GM21423 (cell line): ENCODE measurements at regions not wholly inside any gene's neighbourhood (a gene's known extent, or its start where the extent isn't known, plus 50 kb on each side); places are given as distances from the start of the nearest gene placed in this dataset.

Experiments used
- ATAC-seq: cut with Tn5 transposase; IDR thresholded peaks from one replicate; pipeline ENCODE4 v1.9.1; 2021; ENCODE audit warnings: mild to moderate bottlenecking, moderate library complexity; ENCODE audit not compliant: unreplicated experiment

DNA sequence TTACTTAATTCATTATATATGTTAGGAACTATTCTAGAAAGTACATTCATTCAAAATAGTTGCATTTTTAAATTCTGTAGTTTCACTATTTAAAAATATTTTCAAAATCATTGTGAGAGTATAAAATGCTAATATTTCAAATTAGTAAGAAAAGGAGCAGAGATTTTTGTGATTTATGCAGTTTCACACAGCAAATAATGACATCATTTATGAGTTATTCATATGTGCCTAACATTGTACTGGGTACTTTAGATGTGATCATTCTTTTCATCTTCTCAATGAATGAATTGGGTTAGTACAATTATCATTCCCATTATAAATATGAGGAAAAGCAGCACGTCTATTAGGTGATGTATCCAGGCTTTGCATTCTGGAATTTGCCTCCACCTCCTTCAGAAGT lies 1451.0 kb upstream of the IGFBP7 start:
- ATAC-seq: no peak

DNA sequence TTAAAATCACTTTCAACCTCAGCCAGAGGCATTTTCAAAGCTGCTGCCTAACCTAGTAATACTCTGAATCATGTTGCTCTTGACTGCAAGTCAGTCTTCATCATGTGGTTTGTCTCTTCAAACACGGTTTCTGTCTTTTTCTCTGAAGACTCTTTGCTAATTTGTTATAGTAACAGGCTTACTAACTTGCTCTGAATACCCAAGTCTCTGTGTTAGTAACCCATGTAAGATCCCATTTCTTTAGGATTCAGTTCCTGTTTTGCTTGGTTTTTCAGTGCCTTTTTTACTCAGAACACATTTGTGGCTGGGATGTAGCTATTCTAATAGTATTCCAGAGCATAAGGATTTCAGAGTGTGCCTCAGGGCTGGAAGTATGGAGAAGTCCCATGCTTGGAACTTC lies 1450.6 kb upstream of the IGFBP7 start:
- ATAC-seq: no peak

DNA sequence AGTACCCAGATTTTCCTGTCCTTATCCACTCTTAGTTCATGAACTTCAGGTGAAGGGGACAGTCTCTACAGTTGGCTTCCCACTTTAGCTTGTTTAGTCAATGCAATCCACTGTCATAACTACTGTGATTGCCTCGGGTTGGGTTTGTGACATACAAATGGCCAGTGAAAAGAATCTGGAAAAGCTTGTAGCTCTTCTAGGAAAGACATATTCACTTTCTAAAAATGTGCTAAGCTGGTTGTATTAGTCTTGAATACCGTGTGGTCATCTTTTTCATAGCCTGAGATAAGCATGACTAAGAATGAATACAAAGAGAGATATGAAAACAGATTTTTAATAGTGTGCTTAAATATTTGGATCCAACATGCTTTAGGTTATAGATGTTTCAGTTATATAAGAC lies 1443.5 kb upstream of the IGFBP7 start:
- no peak for ATAC-seq

DNA sequence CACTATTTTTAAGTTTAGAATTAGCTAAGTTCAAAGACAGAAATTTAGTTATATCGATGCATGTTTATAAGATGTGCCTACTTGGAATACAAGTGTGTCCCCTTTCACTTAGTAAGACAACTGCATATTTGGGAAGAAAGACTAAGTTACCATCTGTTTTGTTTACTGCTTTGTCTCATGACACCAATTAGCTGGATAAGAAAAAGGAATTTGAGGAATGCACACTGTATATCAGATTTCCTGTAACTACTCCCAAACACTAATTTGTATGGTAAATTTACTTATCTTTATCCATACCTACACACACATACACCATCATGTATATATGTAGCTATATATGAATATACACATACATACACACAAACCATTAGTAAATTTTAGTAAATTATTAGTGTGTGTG lies 1442.8 kb upstream of the IGFBP7 start:
- no peak for ATAC-seq

DNA sequence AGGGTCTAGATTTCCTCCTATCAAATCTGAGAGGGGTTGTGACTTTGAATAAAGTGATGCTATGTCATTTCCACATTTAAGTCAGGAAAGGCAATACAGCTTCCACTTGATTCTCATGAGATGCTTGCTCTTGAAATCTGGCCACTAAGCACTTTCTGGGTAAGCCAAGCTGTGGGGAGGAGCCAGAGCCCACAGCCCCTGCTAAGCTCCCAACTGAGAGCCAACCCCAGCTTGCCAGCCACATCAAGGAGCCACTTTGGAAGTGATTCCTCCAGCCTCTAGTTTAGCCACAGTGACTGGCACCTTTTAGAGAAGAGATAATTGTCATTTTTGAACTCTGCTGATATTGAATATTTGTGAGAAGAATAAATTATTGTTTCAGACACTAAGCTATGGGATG lies 1441.5 kb upstream of the IGFBP7 start:
- ATAC-seq: no peak

DNA sequence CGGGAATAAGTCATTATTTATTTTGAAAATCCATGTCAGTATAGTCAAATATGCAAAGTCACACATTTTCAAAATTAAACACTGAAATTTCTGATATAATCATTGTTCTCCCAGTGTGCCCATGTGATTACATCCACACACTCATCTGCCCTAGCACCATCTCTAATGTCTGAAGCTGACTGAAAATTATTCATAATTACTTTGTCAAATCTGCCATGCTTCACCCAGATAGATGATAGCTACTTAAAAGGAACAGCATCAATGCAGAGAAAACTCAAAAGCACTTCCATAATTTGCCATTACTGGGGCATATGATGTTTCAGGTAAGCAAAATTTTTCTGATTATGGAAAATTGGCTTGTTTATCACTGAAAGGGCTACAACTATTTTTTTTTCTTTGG lies 1433.3 kb upstream of the IGFBP7 start:
- ATAC-seq: no peak

DNA sequence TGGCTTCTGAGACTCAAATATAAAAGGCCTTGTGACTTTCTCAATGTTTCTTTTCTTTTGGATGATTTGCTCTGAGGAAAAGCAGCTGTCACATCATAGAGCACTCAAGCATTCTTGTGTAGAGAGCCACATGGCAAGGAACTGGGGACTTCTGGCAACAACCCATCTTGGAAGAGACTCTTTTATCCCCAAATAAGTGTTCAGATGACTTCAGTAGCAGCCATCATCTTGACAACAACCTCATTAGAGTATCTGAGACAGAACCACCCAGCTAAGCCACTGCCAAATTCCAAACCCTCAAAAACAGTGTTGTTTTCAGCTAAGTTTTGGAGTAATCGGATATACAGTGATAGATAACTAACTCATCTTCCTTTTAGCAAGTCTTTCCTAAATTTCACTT lies 1431.7 kb upstream of the IGFBP7 start:
- no peak for ATAC-seq

DNA sequence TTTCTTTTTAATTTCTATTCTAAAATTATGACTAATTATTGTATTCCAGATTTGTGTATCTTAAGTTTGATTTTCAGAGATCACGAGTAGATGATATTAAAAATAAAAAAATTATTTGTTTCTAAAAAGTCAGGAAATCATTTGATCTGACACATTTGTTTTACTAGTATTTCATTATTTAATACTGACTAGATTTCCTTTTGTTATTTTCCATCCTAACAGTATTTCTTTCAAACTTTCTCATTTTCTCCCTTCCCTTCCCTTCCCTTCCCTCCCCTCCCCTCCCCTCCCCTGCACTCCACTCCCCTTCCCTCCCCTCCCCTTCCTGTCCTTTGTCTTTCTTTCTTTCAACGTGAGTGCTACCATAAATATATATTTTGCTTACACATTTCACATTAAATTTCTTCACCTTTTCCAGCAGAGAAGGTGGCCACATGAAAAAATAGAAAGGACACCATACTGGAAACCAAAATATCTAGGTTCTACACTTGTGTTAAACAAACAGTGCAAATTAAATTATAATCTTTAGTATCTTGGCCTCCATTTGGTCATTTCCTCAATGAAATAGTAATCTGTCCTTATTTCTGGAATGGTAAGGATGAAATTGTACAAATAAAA lies 1412.7 kb upstream of the IGFBP7 start:
- ATAC-seq: no peak

DNA sequence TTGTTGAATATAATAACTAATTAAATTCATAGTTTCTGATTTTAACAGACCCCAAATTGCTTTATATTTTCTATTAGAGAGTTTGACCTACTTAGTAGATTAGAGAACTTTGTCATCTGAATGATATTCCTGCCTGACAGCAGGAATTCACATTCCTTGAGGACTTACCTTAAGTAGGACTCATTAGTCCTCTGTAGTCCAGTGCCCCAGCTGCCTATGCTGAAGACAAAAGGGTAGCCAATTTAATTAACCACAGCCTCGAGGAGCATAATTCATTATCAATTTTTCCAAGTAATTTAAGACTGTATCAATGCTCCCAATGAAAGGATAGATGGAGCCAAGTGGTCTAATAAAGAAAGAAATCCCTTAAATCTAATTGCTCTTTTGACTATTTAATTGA lies 1405.0 kb upstream of the IGFBP7 start:
- no peak for ATAC-seq

DNA sequence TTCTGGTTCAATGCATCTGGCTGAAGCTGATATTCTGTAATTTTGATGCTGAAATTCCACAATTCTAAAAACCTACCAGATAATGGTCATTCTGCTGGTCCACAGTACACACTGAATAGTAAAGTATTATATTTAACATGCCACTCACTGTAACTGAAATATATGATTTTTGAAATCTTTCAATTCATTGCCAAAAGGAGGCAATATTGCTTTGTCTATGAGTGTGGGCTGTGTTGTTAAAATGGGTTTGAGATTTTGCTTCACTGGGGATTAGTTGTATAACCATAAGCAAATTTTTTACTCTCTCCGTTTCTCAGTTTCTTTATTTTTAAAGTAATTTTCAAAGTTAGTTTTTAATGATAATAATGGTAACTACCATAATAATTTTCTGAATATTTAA lies 1404.1 kb upstream of the IGFBP7 start:
- ATAC-seq: no peak

DNA sequence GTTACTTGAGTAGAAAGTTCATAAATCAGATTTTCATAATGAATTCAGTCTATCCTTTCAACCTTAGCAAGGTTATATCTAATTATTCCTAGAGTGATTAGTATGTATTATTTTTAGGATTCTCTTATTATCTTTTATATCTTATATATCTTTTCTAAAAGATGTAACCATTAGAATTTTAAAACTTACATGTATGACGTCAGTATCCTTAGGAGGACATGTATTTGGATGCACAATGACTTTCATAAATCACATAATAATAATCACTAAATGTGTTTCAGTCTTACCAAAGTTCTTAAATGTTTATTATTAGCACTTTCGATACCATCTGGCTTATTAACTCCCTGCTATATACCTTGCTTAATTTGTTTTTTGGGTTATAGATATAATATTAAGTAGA lies 1400.5 kb upstream of the IGFBP7 start:
- no peak for ATAC-seq

DNA sequence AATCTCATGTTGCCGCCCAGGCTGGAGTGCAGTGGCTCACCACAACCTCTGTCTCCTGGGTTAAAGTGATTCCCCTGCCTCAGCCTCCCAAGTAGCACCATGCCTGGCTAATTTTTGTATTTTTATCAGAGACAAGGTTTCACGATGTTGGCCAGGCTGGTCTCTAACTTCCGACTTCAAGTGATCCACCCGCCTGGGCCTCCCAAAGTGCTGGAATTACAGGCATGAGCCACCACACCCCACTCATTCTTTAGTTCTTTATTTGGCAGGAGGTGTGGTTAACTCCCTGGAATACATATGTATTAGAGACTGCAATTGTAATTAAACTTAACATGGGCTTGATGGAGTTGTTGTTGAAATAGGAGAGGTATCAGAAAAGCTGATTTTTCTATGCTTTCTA lies 1396.9 kb upstream of the IGFBP7 start:
- no peak for ATAC-seq

DNA sequence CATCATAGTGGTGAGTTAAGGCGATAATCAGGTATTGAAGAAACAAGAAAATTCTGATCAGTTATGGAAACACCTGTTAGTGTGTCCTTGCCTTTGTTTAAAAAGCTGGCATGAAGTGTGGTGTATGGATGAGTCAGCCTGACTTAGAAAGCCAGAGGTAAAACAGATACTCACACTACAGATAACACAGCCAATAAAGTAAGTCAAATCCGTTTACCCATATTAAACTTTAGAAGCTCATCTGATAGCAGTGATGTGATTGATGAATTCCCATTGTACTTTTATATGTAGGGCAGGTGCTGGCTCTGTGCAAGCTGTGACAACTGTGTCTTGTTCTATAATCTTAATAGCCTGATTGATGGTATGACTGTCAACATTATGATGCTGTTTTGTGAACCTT lies 1392.7 kb upstream of the IGFBP7 start:
- no peak for ATAC-seq

DNA sequence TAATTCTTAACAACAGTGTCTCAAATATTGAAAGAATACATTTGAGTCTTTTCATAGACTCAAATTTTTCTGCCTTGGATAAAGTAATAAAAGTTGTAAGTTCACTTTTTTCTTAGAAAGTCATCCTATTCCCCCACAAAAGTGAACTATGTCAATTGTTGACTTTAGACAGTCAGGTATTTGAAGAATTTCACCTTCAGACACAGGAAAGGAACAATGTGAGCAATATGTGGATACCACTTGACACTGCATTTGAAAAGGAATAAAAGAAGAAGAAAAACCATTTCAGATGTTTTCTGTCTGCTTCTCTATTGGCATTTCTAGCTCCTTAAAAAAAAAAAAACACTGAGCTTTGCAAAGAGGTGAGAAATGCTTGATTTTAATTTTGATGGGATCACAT lies 1389.0 kb upstream of the IGFBP7 start:
- no peak for ATAC-seq

DNA sequence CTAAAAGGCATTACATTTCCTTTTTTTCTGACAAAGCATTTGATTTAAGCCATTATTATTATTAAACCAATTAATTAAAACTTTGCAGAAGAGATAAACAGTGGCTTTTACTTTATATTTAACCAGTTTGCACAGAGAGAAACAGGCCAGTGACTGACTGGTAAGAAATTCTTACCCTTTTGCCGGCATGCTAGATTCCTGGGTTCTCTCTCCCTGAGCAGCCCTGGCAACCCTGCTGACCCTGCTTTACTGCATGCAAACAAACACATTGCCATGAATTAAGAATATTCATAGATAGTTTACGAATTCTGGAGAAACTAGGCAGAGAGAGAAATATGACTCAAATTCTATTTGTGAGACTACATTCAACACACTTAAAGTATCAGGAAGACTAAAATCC lies 1381.4 kb upstream of the IGFBP7 start:
- no peak for ATAC-seq

DNA sequence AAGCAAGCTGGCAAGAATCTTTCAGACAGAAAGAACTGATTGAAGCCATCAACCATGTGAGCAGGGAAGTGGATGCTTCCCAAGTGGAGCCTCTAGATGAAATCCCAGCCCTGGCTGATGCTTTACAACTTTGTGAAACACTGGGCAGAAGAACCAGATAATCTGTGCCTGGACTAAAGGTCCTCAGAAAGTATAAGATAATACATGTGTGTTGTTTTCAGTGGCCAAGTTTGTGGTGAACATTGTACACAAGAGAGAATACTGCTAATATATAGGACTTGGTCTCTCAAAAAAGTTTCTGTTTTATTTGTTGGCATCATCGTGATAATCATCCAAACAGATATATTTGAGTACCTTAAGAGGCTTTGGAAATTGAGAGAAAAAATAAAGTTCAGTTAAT lies 1367.8 kb upstream of the IGFBP7 start:
- ATAC-seq: no peak

DNA sequence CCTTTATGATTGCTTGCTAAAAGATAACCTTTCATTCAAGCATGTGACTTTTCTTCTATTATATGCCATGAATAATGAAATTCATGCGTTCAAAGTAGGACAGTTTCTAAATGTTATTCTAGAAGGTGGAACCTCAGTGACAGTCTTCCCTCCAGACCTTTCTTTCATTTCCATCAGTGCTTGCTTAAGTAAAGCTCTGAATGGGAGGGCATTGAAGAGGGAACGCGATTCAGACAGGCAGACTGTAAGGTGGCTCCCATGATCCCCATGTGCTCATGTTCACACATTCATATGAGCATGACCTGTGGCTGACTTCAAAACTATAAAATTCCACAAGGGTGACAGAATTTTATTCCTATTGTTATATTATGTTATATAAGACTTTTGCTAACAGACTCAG lies 1367.3 kb upstream of the IGFBP7 start:
- no peak for ATAC-seq

DNA sequence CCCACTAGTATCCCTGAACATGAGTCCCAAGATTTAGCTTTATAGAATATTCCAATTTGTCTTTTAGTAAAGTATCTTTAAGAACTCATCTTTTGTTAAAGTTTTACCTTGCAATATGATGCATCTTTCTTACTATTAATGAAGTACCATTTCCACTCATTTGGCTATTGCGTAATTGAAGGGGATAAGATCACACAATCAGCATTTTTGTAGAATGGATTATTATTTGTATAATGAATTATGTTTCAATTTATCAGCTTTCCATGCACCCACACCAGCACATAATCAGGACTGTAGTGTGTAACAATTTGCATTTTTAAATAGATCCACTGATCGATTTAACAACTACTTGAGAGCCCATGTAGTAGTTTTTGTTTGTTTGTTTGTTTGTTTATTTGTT lies 1364.9 kb upstream of the IGFBP7 start:
- ATAC-seq: no peak

DNA sequence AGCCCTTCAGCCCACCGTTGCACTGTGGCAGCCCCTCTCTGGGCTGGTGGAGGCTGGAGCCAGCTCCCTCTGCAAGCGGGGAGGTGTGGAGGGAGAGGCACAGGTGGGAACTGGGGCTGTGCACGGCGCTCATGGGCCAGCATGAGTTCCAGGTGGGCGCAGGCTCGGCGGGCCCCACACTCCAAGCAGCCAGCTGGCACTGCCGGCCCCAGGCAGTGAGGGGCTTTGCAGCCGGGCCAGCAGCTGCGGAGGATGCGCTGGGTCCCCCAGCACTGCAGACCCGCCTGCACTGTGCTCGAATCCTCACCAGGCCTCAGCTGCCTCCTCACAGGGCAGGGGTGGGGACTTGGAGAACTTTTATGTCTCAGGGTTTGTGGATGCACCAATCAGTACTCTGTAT lies 1354.8 kb upstream of the IGFBP7 start:
- ATAC-seq: no peak

DNA sequence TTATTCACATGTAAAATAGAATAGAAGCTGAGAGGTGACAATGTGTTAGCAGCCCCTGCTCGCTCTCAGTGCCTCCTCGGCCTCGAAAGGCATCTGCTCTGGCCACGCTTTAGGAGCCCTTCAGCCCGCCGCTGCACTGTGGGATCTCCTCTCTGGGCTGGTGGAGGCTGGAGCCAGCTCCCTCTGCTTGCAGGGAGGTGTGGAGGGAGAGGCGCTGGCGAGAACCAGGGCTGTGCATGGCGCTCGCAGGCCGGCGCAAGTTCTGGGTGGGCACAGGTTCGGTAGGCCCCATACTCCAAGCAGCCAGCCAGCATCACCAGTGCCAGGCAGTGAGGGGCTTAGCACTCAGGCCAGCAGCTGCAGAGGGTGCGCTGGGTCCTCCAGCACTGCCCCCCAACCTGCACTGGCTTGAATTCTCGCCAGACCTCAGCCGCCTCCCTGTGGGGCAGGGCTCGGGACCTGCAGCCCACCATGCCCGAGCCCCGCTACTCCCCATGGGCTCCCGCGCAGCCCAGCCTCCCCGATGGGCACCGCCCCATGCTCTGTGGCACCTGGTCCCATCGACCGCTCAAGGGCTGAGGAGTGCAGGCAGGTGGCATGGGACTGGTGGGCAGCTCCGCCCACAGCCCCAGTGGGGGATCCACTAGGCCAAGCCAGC lies 1346.7 kb upstream of the IGFBP7 start:
- no peak for ATAC-seq

DNA sequence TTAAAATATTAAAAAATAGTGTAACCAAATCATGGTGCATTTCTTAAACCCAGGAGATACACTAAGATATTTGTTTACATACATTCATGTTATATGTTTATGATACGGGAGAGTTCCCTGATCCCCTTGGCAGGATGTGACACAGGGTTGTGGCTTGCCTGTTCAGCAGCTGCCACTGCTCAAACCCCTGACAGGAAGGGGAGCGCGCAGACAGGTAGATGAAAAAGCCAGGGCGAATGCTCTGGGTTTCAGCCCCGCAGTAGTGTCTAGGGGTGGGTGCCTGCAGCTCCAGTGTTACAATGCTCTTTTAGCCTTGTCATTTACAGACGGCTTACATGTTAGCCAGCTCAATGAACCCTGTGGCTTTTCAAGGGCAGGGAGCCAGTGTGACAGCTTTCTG lies 1343.8 kb upstream of the IGFBP7 start:
- peak; percentile 93 for ATAC-seq

DNA sequence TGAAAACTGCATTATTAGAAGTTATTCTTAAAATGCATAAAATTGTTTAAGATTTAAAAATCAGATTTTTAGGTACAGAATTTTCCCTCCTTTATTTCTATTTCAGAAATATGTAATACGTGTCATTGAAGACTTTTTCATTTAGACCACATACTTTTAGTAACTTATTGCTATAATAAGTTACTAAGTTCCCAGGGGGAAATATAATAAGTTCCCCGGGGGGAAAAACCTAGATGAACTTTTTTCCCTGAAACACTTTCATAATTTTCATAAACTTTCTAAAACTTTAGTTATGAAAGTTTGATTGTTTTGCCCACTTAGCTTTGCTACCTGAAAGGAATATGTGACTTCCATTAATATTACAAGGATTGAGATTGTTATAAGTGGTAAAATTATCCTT lies 1341.5 kb upstream of the IGFBP7 start:
- no peak for ATAC-seq

DNA sequence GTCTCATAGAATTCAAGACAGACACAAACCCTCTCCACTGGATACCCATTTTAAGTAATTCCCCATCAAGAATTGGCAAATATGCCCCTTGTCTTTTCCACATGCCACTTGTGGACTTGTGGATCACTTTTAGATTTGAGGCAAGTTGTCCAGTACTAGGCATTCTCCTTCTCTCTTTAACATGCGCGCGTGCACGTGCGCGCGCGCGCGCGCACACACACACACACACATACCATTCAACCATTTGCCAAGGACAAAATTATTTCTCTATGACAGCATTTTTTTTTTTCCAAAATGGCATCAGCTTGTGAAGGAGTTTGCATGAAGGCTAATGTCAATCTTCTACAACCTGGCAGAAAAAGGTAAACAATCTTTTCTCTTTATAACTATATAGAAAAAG lies 1325.7 kb upstream of the IGFBP7 start:
- ATAC-seq: no peak
